Liver (tissue), 8 donors: ENCODE measurements at regions not wholly inside any gene's neighbourhood (a gene's known extent, or its start where the extent isn't known, plus 50 kb on each side); places are given as distances from the start of the nearest gene placed in this dataset.

Experiments used
- DNase-seq: peaks from one replicate; pipeline ENCODE4 v3.0.0-alpha.2; 2017; ENCODE audit warnings: low spot score
- H3K27ac ChIP-seq, 2 donors: one replicate each; pipeline ENCODE4 v1.7.0; 2013; ENCODE audit warnings: inconsistent platforms in 2 of 2, low read length in 2 of 2, control low read depth in 1 of 2, low read depth in 1 of 2, mild to moderate bottlenecking in 1 of 2
- H3K27me3 ChIP-seq, 4 donors: one replicate each; pipeline versions ENCODE4 v1.6.1 to v1.7.0; 2013; ENCODE audit warnings: low read length in 3 of 4, inconsistent platforms in 1 of 4, mild to moderate bottlenecking in 1 of 4, moderate library complexity in 1 of 4; ENCODE audit not compliant: control insufficient read depth in 4 of 4, insufficient read depth in 4 of 4
- H3K36me3 ChIP-seq, 4 donors: one replicate each; pipeline versions ENCODE4 v1.6.1 to v1.7.0; 2013; ENCODE audit warnings: low read length in 3 of 4, mild to moderate bottlenecking in 3 of 4, low read depth in 1 of 4, moderate library complexity in 1 of 4; ENCODE audit not compliant: control insufficient read depth in 4 of 4, insufficient read depth in 3 of 4
- H3K4me1 ChIP-seq, 4 donors: one replicate each; pipeline versions ENCODE4 v1.6.1 to v1.7.0; 2013; ENCODE audit warnings: low read length in 3 of 4, mild to moderate bottlenecking in 3 of 4, moderate library complexity in 1 of 4; ENCODE audit not compliant: control insufficient read depth in 4 of 4, insufficient read depth in 4 of 4
- H3K4me3 ChIP-seq, 3 donors: one replicate each; pipeline versions ENCODE4 v1.6.1 to v1.7.0; 2013; ENCODE audit warnings: low read length in 3 of 3, control low read depth in 1 of 3, low read depth in 1 of 3, mild to moderate bottlenecking in 1 of 3
- H3K9ac ChIP-seq, 2 donors: one replicate each; pipeline ENCODE4 v1.7.0; 2013; ENCODE audit warnings: low read length in 2 of 2, mild to moderate bottlenecking in 2 of 2, moderate library complexity in 2 of 2, control low read depth in 1 of 2, low read depth in 1 of 2
- H3K9me3 ChIP-seq, 4 donors: one replicate each; pipeline versions ENCODE4 v1.6.1 to v1.7.0; 2013; ENCODE audit warnings: low read length in 3 of 4; ENCODE audit not compliant: control insufficient read depth in 4 of 4
- CTCF ChIP-seq: fragments of 150-350 bp; IDR thresholded peaks from 2 replicates; pipeline ENCODE4 v1.5.1; 2017; ENCODE audit warnings: improper control_type of control experiment, low read depth, low read length; ENCODE audit not compliant: missing input control
- EGR1 ChIP-seq, 2 donors: IDR thresholded peaks; 2 replicates each; pipeline ENCODE4 v1.6.1; 2016 to 2018; ENCODE audit warnings: antibody characterized with exemption in 2 of 2, low read depth in 2 of 2
- FOXA1 ChIP-seq: IDR thresholded peaks from 2 replicates; pipeline ENCODE4 v1.6.1; 2016; ENCODE audit warnings: antibody characterized with exemption
- GABPA ChIP-seq, 2 donors: IDR thresholded peaks in 1 of 2; conservative IDR thresholded peaks in 1 of 2; 2 replicates each; pipeline ENCODE4 v1.6.1; 2016; ENCODE audit warnings: antibody characterized with exemption in 2 of 2, mild to moderate bottlenecking in 1 of 2, moderate library complexity in 1 of 2
- HNF4A ChIP-seq, 2 donors: conservative IDR thresholded peaks; 2 replicates each; pipeline ENCODE4 v1.6.1; 2016; ENCODE audit warnings: antibody characterized with exemption in 2 of 2, mild to moderate bottlenecking in 2 of 2
- JUND ChIP-seq, 2 donors: IDR thresholded peaks; 2 replicates each; pipeline ENCODE4 v1.6.1; 2016; ENCODE audit warnings: antibody characterized with exemption in 2 of 2
- NR2F2 ChIP-seq: IDR thresholded peaks from 2 replicates; pipeline ENCODE4 v1.6.1; 2016; ENCODE audit warnings: antibody characterized with exemption
- RXRA ChIP-seq, 2 donors: IDR thresholded peaks; 2 replicates each; pipeline ENCODE4 v1.6.1; 2017 to 2018; ENCODE audit warnings: antibody characterized with exemption in 2 of 2, mild to moderate bottlenecking in 1 of 2
- TAF1 ChIP-seq: conservative IDR thresholded peaks from 2 replicates; pipeline ENCODE4 v1.6.1; 2016; ENCODE audit warnings: antibody characterized with exemption, mild to moderate bottlenecking
- YY1 ChIP-seq: IDR thresholded peaks from 2 replicates; pipeline ENCODE4 v1.6.1; 2016; ENCODE audit warnings: antibody characterized with exemption, mild to moderate bottlenecking
- WGBS: extraction: QIAGEN DNeasy Blood & Tissue Kit; methylation state at CpG from one replicate; pipeline ENCODE4 v1.1.7; 2013; 5-methylcytosine and 5-hydroxymethylcytosine counted together
- TF ChIP-seq, protein P1 (sequence below): IDR thresholded peaks from 2 replicates; pipeline ENCODE4 v1.6.1; 2016; ENCODE audit warnings: antibody characterized with exemption
- TF ChIP-seq, protein P2 (sequence below): IDR thresholded peaks from 2 replicates; pipeline ENCODE4 v1.6.1; 2016; ENCODE audit warnings: antibody characterized with exemption, mild to moderate bottlenecking
- TF ChIP-seq, protein P3 (sequence below): IDR thresholded peaks from 2 replicates; pipeline ENCODE4 v1.6.1; 2016; ENCODE audit warnings: antibody characterized with exemption
- TF ChIP-seq, protein P4 (sequence below): IDR thresholded peaks from 2 replicates; pipeline ENCODE4 v1.6.1; 2016; ENCODE audit warnings: antibody characterized with exemption
- donor health status: healthy.
- donor health status: healthy.
- donor health status: healthy.
- donor health status: healthy.
- donor health status: healthy.

DNA sequence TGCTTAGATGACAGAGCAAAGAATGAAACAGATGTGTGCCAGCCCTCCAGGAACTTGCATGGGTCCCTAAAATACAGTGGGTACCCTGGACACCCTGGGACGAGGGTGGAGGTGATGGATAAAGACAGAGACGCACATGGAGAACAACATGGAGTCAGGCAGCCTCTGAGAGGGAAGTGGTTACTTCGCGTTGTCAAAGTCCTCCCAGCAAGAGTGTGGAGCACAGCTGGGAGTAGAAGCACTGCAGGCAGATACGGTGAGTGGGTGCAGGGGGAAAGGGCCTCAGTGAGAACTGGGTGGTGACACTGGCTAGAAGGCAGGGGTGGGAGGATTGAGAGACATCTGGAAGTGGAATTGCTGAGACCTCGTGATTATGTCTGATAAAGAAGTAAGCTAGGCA is 70.8 kb upstream of the PRR20G start:
- TF ChIP-seq CTCF: no peak
- TF ChIP-seq JUND (IDR thresholded peaks at IDR 0.05): no peak
- TF ChIP-seq HNF4A (conservative IDR thresholded peaks at IDR 0.05): no peak
- TF ChIP-seq, protein P1, sequence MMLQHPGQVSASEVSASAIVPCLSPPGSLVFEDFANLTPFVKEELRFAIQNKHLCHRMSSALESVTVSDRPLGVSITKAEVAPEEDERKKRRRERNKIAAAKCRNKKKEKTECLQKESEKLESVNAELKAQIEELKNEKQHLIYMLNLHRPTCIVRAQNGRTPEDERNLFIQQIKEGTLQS: no peak
- no peak for TF ChIP-seq FOXA1
- no peak for TF ChIP-seq TAF1
- no peak for TF ChIP-seq YY1
- TF ChIP-seq EGR1 (IDR thresholded peaks at IDR 0.05; ENCODE audit: low read depth in 2 of 2): no peak
- TF ChIP-seq, protein P2, sequence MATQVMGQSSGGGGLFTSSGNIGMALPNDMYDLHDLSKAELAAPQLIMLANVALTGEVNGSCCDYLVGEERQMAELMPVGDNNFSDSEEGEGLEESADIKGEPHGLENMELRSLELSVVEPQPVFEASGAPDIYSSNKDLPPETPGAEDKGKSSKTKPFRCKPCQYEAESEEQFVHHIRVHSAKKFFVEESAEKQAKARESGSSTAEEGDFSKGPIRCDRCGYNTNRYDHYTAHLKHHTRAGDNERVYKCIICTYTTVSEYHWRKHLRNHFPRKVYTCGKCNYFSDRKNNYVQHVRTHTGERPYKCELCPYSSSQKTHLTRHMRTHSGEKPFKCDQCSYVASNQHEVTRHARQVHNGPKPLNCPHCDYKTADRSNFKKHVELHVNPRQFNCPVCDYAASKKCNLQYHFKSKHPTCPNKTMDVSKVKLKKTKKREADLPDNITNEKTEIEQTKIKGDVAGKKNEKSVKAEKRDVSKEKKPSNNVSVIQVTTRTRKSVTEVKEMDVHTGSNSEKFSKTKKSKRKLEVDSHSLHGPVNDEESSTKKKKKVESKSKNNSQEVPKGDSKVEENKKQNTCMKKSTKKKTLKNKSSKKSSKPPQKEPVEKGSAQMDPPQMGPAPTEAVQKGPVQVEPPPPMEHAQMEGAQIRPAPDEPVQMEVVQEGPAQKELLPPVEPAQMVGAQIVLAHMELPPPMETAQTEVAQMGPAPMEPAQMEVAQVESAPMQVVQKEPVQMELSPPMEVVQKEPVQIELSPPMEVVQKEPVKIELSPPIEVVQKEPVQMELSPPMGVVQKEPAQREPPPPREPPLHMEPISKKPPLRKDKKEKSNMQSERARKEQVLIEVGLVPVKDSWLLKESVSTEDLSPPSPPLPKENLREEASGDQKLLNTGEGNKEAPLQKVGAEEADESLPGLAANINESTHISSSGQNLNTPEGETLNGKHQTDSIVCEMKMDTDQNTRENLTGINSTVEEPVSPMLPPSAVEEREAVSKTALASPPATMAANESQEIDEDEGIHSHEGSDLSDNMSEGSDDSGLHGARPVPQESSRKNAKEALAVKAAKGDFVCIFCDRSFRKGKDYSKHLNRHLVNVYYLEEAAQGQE: no peak
- TF ChIP-seq, protein P3, sequence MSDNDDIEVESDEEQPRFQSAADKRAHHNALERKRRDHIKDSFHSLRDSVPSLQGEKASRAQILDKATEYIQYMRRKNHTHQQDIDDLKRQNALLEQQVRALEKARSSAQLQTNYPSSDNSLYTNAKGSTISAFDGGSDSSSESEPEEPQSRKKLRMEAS: no peak
- TF ChIP-seq, protein P4, sequence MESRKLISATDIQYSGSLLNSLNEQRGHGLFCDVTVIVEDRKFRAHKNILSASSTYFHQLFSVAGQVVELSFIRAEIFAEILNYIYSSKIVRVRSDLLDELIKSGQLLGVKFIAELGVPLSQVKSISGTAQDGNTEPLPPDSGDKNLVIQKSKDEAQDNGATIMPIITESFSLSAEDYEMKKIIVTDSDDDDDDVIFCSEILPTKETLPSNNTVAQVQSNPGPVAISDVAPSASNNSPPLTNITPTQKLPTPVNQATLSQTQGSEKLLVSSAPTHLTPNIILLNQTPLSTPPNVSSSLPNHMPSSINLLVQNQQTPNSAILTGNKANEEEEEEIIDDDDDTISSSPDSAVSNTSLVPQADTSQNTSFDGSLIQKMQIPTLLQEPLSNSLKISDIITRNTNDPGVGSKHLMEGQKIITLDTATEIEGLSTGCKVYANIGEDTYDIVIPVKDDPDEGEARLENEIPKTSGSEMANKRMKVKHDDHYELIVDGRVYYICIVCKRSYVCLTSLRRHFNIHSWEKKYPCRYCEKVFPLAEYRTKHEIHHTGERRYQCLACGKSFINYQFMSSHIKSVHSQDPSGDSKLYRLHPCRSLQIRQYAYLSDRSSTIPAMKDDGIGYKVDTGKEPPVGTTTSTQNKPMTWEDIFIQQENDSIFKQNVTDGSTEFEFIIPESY: no peak
- no peak for TF ChIP-seq RXRA (IDR thresholded peaks at IDR 0.05)
- TF ChIP-seq GABPA (IDR thresholded peaks at IDR 0.05 in 1 of 2, conservative IDR thresholded peaks at IDR 0.05 in 1 of 2): no peak
- no peak overlapping the region for H3K4me3 ChIP-seq
- DNase-seq: no peak
- peaks cover 0 to 10% (median 5%) of the 10 kb centered on the region in 4 donors for H3K9me3 ChIP-seq
- H3K9ac ChIP-seq: no peak overlapping the region
- H3K36me3 ChIP-seq: no peaks in the 10 kb centered on the region
- peaks cover 0 to 3% (median 0%) of the 10 kb centered on the region in 4 donors for H3K27me3 ChIP-seq
- H3K4me1 ChIP-seq: no peaks in the 10 kb centered on the region
- no peak overlapping the region for H3K27ac ChIP-seq
- 74% methylated on average over 6 of the region's 6 CpGs for WGBS

GRCh38 chr3:127356381-127356780 is 68.5 kb upstream of the PRR20G start:
- Histone ChIP-seq H3K27ac (no peak overlapping the region), H3K27me3 (peaks cover 0 to 3% (median 0%) of the 10 kb centered on the region in 4 donors), H3K4me1 (no peaks in the 10 kb centered on the region), H3K9me3 (peaks cover 0 to 10% (median 5%) of the 10 kb centered on the region in 4 donors), H3K9ac (no peak overlapping the region), H3K4me3 (no peak overlapping the region), H3K36me3 (no peaks in the 10 kb centered on the region)
- TF ChIP-seq NR2F2 (no peak), FOXA1 (no peak), HNF4A (conservative IDR thresholded peaks at IDR 0.05) (no peak)
- no peak for DNase-seq
- WGBS: 77% methylated on average over 2 of the region's 2 CpGs
